CD4-positive, alpha-beta T cell treated with Interleukin-10 for 1 hour (primary cell): ENCODE measurements at regions not wholly inside any gene's neighbourhood (a gene's known extent, or its start where the extent isn't known, plus 50 kb on each side); places are given as distances from the start of the nearest gene placed in this dataset.
"Not testable (repeated sequence)": the region's sequence is repeated elsewhere in the genome, so short reads cannot be mapped to it uniquely, and the experiment has no call there.

Experiments used
- DNase-seq: peaks from one replicate; pipeline ENCODE4 v3.0.0-alpha.2; 2020

DNA sequence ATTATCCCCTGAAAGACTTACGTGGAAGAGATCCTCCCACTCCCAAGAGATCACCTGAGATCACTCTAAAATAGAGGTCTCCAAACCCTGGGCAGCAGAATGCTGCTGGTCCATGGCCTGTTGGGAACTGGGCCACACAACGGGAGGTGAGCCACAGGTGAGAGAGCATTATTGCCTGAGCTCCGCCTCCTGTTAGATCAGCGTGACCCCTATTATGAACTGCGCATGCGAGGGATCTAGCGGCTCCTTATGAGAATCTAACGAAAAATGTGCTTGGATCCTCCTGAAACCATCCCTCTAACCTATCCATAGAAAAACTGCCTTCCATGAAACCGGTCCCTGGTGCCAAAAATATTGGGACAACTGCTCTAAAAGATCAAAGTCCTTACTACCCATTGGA, 1057.4 kb downstream of the EPHA7 start:
- no peak for DNase-seq

DNA sequence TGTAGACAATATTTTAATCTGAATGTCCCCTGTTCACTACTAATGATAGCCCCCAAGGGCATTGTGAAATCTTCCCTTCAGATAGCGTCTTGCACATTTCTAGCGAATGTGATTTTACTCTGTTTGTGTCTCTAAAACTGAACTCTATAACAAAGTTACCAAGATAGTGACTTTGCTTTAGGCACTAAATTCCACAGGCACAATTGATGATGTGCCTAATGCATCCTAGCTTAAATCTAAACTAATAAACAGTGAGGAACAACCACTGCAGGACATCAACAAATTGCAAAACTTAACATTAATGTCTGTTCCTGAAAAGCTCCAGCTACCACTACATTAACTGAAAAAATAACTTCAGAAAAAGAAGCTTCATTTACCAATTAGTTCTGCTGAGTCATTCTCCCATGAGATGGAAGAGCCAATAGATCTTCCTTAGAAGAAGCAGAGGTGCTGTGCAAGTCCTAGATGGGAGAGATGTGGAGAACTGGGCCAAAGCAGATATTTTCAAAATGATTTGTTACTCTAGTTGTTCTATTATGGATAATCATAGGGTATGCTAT, 1065.0 kb downstream of the EPHA7 start:
- DNase-seq: no peak

DNA sequence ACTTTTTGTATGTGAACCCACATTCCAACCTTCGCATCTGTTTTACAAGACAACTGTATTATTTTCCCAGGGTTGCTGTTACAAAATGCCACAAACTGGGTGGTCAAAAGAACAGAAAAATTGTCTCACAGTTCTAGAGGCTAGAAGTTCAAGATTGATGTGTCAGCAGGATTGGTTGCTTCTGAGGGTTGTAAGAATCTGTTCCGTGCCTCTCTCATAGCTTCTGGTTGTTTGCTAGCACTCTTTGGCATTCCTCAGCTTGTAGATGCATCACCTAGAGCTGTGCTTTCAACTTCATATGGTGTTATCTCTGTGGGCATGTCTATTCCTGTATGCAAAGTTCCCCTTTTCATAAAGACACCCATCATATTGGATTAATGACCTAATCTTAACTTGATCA, 1067.2 kb downstream of the EPHA7 start:
- DNase-seq: no peak

DNA sequence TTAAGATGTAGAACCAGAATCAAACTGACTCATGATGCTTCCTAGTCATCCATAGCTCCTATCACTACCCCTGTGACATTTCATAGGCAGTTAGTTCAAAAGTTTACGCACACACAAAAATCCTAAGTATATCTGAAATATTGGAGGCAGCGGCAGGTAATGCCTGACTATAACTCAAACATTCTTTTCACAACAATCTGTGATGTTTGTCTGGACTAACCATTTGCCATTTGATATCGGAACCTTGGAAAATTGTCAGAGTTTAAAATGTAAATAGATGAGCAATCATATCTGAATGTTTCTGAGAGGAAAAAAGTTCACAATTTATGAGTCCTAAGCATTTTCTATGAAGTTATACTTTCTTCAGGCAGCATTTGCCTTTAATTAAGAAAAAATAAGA, 1078.2 kb downstream of the EPHA7 start:
- no peak for DNase-seq

DNA sequence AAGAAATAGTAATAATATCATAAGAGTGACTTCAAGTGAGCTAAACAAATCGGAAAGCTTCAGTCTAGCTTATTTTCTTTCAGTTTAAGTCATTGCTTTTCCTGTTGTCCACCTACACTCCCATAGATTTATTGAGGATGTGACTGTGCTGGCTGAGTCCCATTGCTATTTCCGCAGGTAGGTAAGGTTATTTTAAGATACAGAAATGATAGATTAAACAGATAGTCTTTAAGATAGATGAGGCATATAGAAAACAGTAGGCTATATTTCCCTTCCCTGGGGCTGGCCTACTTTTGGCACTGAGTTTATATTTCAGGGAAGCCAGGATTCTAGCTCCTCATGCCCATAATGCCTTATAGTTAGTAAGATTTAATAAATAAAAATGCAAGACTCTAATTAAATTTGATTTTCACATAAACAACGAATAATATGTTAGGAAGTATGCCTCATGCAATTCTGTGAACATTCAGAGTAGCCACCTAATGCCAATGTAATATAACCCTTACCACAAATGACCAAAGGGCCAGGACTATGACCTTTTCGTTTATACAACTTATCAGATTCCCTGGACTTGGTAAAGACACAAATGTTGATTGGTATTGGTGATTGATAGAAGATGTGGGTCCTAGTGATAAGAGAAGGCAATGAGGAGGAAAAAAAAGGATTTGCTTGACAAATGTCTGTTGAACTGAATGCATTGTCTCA, 1079.3 kb downstream of the EPHA7 start:
- no peak for DNase-seq

DNA sequence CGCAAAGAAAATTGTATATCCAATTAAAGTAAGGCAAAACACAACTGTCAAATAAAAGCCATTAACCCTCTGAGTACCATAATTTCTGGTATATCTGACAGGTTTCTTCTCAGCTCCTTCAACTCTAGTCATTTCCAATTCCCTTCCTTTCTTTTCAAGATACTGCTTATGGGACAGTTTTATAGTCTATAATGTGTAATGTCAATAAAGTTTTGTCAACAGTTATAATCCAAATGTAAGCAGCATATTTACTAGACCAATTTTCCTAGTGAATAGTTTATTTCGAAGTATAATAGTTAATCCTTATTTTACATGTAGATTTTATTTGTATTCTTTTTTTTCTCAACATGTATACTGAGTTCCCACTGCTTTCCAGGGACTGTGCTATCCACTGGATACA, 1081.8 kb downstream of the EPHA7 start:
- no peak for DNase-seq

DNA sequence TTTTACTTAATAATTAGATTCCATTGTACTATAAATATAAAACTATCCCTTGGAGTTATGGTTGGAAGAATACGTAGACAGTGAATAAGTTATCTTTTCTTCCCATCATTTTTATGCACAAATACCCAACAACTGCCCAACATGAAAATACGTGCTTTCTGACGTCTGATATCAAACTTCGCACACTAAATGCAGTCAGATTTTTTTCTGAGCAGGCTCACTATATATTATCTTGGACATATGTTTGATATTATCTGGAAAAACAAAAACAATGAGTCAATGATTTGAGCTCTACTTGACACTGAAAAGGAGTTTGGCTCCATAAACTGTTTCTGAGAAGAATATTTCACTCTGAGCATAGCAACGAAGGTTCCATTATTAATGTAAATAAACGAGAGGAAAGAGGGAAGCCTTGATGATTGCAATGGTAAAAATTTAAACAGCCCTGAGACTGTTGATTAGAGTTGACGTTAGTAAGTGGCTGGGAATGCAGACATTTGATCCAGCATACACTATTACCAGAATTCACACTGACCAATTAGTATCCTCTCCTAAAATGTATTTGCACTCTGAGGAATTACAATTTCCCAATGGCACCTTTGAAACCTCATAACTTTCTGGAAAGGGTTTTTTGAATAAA, 1090.0 kb downstream of the EPHA7 start:
- no peak for DNase-seq

DNA sequence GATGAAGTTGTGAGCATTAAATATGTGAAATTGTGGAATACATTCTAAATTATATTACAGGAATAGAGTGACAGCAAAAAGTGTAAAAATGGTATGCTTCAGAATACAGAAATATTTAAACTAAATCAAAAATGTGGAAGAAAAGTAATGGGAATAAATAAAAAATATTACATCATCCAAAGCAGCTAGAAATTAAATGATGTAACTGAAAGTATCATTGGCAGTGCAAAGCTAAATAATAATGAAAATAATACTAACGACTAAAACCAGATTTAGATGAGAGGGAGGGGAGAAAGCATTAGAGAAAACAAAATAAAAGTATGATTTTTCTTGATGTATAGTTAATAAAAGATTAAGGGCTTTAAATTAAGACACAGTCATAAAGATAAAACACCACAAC, 1104.0 kb downstream of the EPHA7 start:
- no peak for DNase-seq

DNA sequence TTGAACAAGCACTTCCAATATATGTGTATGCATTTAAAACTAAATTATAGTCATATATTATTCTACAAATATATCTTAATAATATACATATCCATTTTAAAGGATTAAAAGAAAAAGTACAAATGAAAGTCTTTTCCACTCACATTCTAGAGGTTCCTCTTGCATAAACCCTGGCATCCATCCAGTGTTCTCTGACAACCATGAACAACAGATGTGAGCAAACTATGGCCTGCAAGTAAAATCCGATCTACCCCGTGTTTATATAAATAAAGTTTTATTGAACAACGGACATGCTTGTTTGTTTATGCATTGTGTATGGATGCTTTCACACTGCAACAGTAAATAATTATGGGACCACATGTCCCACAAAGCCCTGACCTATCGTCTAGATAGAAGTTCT, 1122.3 kb downstream of the EPHA7 start:
- DNase-seq: no peak

DNA sequence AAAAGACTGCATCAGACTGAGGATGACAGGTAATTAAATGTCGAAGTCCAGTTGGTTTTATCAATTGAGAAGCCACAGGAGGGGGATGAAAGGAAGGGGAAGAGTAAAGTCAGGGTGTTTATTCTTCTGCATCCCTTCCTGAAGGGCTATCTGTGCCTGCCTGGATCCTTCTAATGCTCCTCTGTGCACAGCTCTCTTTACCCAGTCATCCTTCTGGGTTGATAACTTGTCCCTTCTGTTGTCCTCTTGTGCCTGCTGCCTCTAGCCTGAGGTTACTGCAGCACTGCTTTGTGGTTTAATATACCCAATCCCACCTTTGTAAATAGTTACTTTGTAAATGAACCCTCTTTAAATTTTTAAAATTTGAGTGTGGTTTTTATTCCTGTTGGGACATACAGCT, 1127.3 kb downstream of the EPHA7 start:
- DNase-seq: no peak

DNA sequence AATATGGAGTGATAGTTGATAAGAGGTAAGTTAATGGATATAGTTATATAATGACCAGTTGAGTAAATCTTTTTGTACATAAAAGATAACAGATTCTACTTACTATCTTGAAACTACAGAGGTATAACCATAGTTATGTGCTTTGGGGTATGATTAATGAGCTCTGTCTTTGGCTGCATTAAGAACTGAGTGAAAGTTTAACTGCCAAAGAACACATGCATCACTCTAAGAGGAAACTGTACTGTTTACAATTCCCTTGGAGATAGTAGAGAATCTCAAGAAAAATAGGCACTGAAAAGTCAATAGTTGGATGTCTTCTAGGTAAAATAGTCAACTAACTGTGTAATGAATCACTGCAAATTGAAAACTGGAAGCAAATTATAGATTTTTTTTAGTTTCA, 1129.5 kb downstream of the EPHA7 start:
- no peak for DNase-seq

DNA sequence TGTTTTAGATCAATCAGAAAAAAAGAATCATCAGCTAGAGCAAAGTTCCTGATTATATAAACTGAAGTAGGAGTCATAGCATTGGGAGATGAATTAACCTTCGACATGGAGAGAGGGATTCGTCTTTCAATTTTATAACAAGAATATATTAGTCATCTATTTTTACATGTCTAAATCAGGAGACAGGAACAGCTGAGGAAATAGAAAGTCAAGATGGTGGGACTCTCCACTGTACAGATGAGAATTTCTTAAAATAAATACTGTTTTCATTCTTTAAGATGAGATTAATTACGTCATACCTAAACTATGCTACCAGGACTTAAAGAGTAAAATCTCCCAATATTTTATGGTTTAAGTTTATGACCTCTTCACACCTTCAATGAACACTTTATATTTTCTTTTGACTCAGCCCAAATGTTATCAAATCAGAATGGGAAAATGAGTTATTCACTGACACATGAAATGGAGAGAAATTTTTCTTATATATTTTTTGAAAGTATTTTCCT, 1137.7 kb downstream of the EPHA7 start:
- no peak for DNase-seq

DNA sequence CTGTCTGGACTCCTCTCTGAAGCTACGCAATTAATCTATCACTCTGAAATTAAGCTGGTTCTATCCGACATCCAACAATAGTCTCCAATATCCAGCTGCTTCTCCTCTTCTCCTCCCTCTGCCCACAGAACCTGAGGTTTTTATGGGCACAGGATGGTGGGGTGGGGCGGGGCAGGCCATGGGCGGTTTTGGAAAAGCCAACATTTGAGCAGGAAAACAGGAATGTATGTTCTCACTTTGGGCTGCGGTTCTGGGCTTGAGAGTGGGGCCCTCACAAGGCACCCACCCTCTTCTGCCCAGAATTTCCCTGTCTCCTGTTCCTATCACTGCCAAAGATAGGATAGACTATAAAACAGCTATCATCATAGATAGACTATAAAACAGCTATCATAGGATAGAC, 1144.2 kb downstream of the EPHA7 start:
- no peak for DNase-seq

DNA sequence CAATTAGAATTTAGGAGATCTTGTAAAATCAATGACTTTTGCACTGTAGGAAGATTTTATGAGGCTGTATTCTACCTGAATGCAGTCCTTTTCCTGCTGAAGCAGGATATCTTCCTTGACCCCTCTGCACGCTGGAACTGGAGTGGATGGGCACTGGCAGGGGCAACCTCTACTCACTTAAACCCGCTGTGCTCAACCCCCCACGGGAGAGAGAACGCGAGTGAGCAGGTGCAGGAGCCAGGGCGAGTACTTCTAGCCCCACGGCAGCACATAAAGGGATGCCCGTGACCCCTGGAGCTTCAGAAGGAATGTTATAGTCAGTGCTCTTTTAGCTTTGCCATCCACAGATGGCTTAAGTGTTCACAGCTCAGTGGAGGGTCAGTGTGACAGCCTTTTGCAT, 1144.8 kb downstream of the EPHA7 start:
- no peak for DNase-seq

DNA sequence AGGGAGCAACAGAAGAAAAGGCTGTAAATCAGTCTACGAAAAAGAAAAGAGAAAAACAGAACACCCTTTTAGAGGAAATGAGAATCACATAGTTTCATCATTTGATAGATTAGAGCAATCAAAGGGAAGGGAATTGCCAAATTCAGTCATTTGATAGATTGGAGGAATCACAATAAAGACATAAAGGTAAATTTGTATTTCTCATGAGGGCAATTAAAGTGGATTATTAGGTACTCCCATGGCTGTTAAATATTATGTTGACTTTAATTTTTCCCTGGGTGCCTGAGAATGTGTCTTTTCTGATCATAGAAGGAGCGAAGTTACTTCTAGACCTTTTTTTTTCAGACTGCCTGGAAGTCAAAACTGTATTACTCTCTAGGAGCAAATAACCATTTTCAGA, 1145.7 kb downstream of the EPHA7 start:
- no peak for DNase-seq

DNA sequence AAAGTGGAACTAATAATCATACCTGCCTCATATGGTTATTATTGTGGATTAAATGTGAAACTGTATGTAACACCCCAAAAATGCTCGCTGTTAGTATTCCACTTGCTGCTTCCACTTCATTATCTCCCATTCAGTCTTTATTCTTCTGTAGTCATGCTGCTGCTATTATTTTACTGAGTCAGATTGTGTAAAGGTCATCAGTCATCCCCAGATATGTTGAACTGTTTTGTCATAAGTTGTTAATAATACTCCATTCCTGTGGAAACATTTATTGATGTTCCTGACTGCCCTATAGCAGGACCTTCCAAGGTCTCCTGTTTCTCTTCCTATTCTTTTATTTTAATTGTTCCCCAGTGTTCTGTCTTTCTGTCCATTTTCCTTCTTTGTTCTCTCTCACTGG, 1148.3 kb downstream of the EPHA7 start:
- no peak for DNase-seq

DNA sequence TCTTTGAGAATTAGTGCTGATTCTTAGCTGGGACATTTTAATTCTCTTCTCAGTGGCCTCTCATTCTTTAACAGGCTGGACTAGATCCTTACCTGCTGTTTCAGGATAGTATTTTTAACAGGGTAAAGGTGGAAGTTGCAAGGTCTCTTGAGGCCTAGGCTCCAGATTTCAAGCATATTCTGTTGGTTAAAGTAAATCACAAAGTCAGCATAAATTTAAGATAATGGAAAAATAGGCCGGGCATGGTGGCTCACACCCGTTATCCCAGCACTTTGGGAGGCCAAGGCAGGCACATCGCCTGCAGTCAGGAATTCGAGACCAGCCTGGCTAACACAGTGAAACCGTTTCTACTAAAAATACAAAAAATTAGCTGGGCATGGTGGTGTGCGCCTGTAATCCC, 1149.0 kb downstream of the EPHA7 start:
- DNase-seq: no peak

DNA sequence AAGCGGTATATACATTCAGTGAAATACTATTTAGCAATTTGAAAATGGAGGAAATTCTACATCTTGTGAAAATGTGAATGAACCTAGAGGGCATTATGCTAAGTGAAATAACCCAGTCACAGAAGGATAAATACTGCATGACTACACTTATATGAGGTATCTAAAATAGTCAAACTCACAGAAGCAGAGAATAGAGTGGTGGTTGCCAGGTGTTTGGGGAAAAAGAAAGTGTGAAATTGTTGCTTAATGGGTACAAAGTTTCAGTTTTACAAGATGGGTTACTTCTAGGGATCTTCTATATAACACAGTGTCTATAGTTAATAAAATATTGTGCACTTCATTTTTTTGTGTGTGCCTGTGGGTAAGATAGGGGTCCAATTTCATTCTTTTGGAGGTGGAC, 1152.0 kb downstream of the EPHA7 start:
- no peak for DNase-seq

DNA sequence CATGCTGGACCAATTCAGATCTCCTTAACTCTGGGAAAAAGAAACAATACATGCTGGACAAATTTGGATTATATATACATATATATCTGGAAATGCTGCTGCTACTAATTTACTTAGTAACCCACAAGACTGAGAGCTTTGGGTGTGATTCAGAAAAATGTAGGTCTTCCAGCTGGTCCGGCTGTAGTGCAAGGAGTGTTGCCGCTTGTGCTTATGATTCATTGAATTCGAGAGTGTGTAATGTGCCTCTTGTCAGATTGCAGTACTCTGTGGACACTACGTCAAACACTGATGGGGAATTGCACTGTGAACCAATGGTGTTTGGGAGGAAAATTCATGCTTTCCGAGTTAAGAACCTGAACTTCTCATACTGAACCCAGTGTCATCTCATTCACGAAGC, 1155.5 kb downstream of the EPHA7 start:
- DNase-seq: no peak

DNA sequence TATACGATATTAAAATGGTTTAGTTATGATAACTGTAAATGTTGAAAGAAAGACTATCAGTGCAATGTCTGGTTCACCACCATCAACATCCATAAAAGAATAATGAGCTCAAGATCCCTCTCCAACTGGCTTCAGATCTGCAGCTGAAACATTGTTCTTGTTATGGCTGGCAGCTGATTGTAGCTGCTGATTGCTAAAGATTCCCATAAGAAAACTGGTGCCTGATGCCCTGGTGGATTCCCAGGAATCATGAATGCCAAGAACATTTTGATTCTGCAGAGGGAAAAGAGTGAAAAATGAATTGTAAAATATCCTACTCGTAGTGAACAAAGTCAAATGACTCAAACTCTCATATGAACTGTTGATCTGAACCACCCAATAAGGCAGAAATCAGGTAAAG, 1160.2 kb downstream of the EPHA7 start:
- DNase-seq: no peak

DNA sequence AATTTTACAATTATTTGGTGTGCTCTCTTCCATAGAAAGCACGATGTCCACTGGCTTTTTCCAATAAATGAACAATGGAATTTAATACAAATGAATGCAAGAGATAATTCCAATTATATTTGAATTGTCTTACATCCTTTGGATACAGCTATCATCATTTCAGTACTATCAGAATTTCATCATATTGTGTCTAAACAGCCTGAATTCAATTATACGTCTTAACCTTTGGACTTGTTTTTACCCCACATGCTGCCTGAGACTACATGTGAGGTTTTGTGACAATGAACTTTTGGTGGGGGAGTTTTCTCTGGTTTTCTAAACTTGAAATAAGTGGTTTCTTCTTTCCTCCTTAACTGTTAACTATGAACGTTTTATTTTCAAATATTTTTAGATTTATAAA, 1176.0 kb downstream of the EPHA7 start:
- DNase-seq: no peak

DNA sequence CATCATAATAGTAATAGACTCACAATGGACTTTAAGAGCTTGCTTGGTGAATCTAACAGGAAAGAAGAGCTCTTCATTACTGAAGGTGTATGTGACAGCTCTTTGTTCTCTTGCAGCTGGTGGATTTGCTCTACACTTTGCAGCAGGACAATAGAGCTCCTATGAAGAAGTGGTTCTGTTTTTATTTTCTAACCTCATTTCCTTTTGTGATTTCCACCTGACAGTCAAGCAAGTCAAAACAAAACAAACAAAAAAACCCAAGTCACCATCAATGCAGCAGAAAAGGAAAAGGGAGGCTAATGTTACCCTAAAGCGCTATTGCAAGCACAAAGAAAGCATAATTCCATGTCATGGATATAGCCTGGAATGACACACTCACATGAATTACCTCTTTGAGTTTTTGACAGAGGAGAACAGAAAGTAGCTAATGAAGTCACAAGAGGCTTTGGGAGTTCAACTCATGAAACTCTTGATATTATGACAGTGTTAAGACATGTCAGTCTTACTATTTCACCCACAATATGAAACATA, 1188.1 kb downstream of the EPHA7 start:
- no peak for DNase-seq

DNA sequence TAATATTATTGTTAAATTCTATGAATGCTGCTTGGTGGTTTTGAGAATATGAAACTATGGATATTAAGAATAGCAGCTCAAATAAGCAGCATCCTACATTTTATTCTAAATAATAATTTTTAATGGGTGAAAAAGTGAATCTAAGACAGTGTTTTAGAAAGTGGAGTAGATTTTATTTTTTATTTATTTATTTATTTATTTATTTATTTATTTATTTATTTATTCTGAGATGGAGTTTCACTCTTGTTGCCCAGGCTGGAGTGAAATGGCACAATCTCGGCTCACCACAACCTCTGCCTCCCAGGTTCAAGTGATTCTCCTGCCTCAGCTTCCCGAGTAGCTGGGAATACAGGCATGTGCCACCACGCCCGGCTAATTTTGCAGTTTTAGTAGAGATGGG, 1199.4 kb downstream of the EPHA7 start:
- not testable (repeated sequence) for DNase-seq

DNA sequence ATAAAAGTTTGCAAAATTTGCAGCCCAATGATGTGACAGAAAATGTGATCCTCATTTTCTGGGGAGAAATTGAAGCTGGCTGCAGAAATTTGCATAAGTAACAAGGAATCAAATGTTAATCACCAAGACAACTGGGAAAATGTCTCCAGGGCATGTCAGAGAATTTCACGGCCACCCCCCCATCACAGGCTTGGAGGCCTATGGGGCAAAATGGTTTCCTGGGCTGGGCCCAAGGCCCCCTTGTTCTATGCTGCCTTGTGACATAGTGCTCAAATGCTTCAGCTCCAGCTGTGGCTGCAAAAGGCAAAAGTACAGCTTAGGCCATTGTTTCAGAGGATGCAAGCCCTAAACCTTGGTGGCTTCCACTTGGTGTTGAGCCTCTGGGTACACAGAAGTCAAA, 1202.6 kb downstream of the EPHA7 start:
- DNase-seq: no peak
